ENCODE measurements at regions not wholly inside any gene's neighbourhood (a gene's known extent, or its start where the extent isn't known, plus 50 kb on each side); places are given as distances from the start of the nearest gene placed in this dataset.

DNA sequence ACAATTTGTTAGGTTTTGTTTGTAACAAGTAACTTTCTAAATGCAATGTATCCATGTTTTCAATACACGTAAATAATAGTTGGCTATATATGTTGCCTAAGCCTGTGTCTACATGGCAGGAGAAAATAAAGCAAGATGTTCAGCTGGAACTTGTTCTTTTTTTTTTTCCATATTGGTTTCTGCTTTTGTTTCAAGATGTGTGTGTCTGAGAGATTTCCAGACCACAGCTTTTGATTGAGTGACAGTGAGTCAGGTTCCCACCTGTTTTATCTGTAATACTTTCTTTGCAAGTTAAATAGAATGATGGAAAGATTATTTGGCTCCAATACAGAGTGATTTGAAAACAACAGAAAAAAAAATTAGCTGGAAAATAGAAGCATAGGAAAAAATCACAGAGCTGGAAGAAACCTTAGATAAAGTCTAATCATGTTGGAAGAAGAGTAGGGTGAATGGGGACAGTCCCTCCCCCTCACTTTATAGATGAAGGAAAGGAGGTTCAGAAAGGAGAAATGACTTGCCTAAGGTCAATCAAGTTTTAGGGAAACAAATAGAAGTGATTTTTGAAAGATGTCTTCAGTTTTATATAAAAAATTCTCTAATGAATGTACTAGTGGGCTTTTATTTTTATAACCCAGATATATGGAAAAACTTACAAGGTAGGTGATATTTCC is 150.9 kb upstream of the STMND1 start:
- H3K4me3 Mint-ChIP-seq: no peak overlapping the region
- H3K36me3 Mint-ChIP-seq (ENCODE audit: low read depth): no peaks in the 10 kb centered on the region
- H3K27me3 Mint-ChIP-seq (ENCODE audit: insufficient read depth): no peaks in the 10 kb centered on the region
- H3K9me3 ChIP-seq (ENCODE audit: control insufficient read depth, low read length): no peaks in the 10 kb centered on the region
- H3K4me1 Mint-ChIP-seq: peaks cover 9% of the 10 kb centered on the region
- no peak overlapping the region for H3K4me3 ChIP-seq (ENCODE audit: low read length)
- no peak for DNase-seq
- TF ChIP-seq, protein P1, sequence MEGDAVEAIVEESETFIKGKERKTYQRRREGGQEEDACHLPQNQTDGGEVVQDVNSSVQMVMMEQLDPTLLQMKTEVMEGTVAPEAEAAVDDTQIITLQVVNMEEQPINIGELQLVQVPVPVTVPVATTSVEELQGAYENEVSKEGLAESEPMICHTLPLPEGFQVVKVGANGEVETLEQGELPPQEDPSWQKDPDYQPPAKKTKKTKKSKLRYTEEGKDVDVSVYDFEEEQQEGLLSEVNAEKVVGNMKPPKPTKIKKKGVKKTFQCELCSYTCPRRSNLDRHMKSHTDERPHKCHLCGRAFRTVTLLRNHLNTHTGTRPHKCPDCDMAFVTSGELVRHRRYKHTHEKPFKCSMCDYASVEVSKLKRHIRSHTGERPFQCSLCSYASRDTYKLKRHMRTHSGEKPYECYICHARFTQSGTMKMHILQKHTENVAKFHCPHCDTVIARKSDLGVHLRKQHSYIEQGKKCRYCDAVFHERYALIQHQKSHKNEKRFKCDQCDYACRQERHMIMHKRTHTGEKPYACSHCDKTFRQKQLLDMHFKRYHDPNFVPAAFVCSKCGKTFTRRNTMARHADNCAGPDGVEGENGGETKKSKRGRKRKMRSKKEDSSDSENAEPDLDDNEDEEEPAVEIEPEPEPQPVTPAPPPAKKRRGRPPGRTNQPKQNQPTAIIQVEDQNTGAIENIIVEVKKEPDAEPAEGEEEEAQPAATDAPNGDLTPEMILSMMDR (conservative IDR thresholded peaks at IDR 0.05): no peak
- H3K36me3 ChIP-seq (ENCODE audit: control insufficient read depth, insufficient read depth, low read length): no peaks in the 10 kb centered on the region
- H3K27ac Mint-ChIP-seq: no peak overlapping the region
- no peak overlapping the region for H3K9ac ChIP-seq (ENCODE audit: extremely low read depth, low read length, poor library complexity, severe bottlenecking)
- no peaks in the 10 kb centered on the region for H3K9me3 Mint-ChIP-seq
- H3K4me1 ChIP-seq (ENCODE audit: control insufficient read depth, insufficient read depth, low read length): peaks cover 2% of the 10 kb centered on the region
- no peaks in the 10 kb centered on the region for H3K27me3 ChIP-seq (ENCODE audit: control insufficient read depth, insufficient read depth, low read length, poor library complexity, severe bottlenecking)
- H3K27ac ChIP-seq (ENCODE audit: low read depth, low read length): no peak overlapping the region
- WGBS, 2 experiments (ENCODE audit: insufficient coverage in 1 of 2, insufficient read length in 1 of 2): 95% methylated on average over 1 of the region's 1 CpG; no CpG with 5 or more reads in 1 of the 2 experiments

DNA sequence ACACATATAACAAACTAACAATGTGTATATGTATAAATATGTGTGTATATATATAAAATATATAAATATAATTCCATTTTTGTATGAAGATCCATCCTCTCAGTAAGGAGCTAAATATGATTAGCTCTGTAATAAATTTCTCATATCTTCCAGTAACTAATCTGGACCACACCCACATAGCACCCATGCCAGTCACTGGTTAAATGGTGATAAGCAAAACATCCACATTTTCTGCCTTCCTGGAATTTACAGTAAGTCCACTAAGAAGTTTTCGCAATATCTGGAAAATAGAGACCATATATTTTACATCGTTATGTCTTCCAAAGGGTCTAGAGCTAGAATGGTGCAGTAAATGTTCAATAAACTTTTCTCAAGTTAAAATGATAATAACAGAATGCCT is 151.5 kb upstream of the STMND1 start:
- Mint-ChIP-seq H3K36me3 (ENCODE audit: low read depth) (no peaks in the 10 kb centered on the region), H3K9me3 (no peaks in the 10 kb centered on the region), H3K4me3 (no peak overlapping the region), H3K27ac (no peak overlapping the region), H3K4me1 (peaks cover 9% of the 10 kb centered on the region), H3K27me3 (ENCODE audit: insufficient read depth) (no peaks in the 10 kb centered on the region)
- Histone ChIP-seq H3K9me3 (ENCODE audit: control insufficient read depth, low read length) (no peaks in the 10 kb centered on the region), H3K4me3 (ENCODE audit: low read length) (no peak overlapping the region), H3K36me3 (ENCODE audit: control insufficient read depth, insufficient read depth, low read length) (no peaks in the 10 kb centered on the region), H3K27ac (ENCODE audit: low read depth, low read length) (no peak overlapping the region), H3K4me1 (ENCODE audit: control insufficient read depth, insufficient read depth, low read length) (peaks cover 2% of the 10 kb centered on the region), H3K27me3 (ENCODE audit: control insufficient read depth, insufficient read depth, low read length, poor library complexity, severe bottlenecking) (no peaks in the 10 kb centered on the region), H3K9ac (ENCODE audit: extremely low read depth, low read length, poor library complexity, severe bottlenecking) (no peak overlapping the region)
- no peak for DNase-seq
- WGBS, 2 experiments (ENCODE audit: insufficient coverage in 1 of 2, insufficient read length in 1 of 2): 100% methylated on average over 2 of the region's 2 CpGs; no CpG with 5 or more reads in 1 of the 2 experiments
- TF ChIP-seq, protein P1 (conservative IDR thresholded peaks at IDR 0.05): no peak

DNA sequence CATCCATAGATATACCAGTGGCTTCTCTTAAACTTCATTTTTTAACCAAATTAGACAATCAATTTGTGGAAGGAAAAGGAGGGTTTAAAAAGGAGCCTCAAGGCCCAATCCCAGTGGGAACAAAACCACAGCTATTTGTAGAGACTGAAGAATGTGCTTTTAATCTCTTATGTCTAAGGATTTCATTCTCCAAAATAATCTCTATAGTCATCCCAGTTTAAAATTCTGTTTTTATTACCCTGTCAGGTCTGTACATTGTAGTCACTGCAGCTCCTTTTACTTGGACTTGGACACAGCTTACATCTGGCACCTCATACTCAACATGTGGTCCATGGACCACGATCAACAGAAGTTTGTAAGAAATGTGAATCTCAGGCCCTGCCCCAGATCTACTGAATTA is 152.1 kb upstream of the STMND1 start:
- H3K27me3 Mint-ChIP-seq (ENCODE audit: insufficient read depth): no peaks in the 10 kb centered on the region
- H3K4me1 Mint-ChIP-seq: peaks cover 9% of the 10 kb centered on the region
- H3K27ac Mint-ChIP-seq: no peak overlapping the region
- H3K4me3 Mint-ChIP-seq: no peak overlapping the region
- H3K9me3 Mint-ChIP-seq: no peaks in the 10 kb centered on the region
- Histone ChIP-seq H3K4me3 (ENCODE audit: low read length) (no peak overlapping the region), H3K4me1 (ENCODE audit: control insufficient read depth, insufficient read depth, low read length) (peaks cover 2% of the 10 kb centered on the region), H3K27me3 (ENCODE audit: control insufficient read depth, insufficient read depth, low read length, poor library complexity, severe bottlenecking) (no peaks in the 10 kb centered on the region), H3K36me3 (ENCODE audit: control insufficient read depth, insufficient read depth, low read length) (no peaks in the 10 kb centered on the region), H3K27ac (ENCODE audit: low read depth, low read length) (no peak overlapping the region), H3K9ac (ENCODE audit: extremely low read depth, low read length, poor library complexity, severe bottlenecking) (no peak overlapping the region), H3K9me3 (ENCODE audit: control insufficient read depth, low read length) (no peaks in the 10 kb centered on the region)
- TF ChIP-seq, protein P1 (conservative IDR thresholded peaks at IDR 0.05): no peak
- no peaks in the 10 kb centered on the region for H3K36me3 Mint-ChIP-seq (ENCODE audit: low read depth)
- DNase-seq: no peak
- 71 to 87% methylated on average over 1 of the region's 1 CpG for WGBS, 2 experiments (ENCODE audit: insufficient coverage in 1 of 2, insufficient read length in 1 of 2)
